ENCODE measurements at regions not wholly inside any gene's neighbourhood (a gene's known extent, or its start where the extent isn't known, plus 50 kb on each side); places are given as distances from the start of the nearest gene placed in this dataset.

DNA sequence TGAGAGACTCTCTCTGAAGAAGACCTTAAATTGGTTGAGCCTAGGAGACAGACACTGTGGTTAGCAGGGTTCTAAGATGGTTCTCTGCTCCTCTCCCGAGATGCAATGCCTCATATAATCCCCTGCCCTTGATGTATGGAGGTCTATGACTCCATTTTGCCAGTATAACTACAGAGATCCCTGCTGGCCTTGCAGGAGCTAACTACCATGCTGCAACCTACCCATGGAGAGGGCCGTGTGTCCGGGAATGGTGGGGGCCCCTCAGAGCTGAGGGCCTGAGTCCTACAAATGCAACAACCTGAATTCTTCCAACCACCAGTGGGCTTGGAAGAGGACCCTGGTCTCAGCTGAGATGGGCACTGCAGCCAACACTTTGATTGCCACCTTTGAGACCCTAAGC is 388.0 kb downstream of the SETD4 start:
- TF ChIP-seq EP300 (IDR thresholded peaks at IDR 0.05) (no peak), POLR2A (IDR thresholded peaks at IDR 0.05) (no peak)
- TF ChIP-seq, protein P1, sequence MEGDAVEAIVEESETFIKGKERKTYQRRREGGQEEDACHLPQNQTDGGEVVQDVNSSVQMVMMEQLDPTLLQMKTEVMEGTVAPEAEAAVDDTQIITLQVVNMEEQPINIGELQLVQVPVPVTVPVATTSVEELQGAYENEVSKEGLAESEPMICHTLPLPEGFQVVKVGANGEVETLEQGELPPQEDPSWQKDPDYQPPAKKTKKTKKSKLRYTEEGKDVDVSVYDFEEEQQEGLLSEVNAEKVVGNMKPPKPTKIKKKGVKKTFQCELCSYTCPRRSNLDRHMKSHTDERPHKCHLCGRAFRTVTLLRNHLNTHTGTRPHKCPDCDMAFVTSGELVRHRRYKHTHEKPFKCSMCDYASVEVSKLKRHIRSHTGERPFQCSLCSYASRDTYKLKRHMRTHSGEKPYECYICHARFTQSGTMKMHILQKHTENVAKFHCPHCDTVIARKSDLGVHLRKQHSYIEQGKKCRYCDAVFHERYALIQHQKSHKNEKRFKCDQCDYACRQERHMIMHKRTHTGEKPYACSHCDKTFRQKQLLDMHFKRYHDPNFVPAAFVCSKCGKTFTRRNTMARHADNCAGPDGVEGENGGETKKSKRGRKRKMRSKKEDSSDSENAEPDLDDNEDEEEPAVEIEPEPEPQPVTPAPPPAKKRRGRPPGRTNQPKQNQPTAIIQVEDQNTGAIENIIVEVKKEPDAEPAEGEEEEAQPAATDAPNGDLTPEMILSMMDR (IDR thresholded peaks at IDR 0.05), result no peak
- WGBS, result 96% methylated on average over 3 of the region's 3 CpGs
- DNase-seq (ENCODE audit: low spot score in 2 of 2), result no peak

DNA sequence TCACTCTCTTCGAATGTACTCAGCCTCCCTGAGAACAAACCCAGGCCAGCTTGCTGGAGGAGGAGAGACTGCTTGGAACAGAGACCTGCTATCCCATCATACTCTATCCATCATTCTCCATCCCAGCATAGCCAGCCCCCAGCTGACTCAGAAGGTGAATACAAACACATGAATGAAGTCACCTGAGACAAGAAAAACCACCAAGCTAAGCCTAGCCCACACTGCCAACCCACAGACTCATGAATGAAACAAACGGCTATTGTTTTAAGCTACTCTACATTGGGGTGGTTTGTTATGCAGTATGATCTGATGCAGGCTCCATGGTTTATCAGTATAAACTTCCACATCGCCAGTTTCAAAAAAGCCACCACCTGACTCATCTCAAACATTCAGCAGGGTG is 395.6 kb downstream of the SETD4 start:
- no peaks in the 10 kb centered on the region for H3K36me3 ChIP-seq
- no peaks in the 10 kb centered on the region for H3K4me1 ChIP-seq
- no peak for DNase-seq (ENCODE audit: low spot score in 2 of 2)
- no peak overlapping the region for H3K4me3 ChIP-seq
- no peak overlapping the region for H3K27ac ChIP-seq
- TF ChIP-seq, protein P1 (IDR thresholded peaks at IDR 0.05), result no peak
- no peak for TF ChIP-seq POLR2A (IDR thresholded peaks at IDR 0.05)
- no peak for TF ChIP-seq POLR2AphosphoS5 (IDR thresholded peaks at IDR 0.05)
- TF ChIP-seq EP300 (IDR thresholded peaks at IDR 0.05), result no peak
- no peaks in the 10 kb centered on the region for H3K9me3 ChIP-seq
- WGBS, result 72% methylated on average over 3 of the region's 3 CpGs
- H3K27me3 ChIP-seq, result no peaks in the 10 kb centered on the region

More for the DNA sequence above, 388.0 kb downstream of the SETD4 start:
- H3K27ac ChIP-seq, result no peak overlapping the region
- no peaks in the 10 kb centered on the region for H3K36me3 ChIP-seq
- H3K9me3 ChIP-seq, result no peaks in the 10 kb centered on the region
- no peaks in the 10 kb centered on the region for H3K4me1 ChIP-seq
- no peak overlapping the region for H3K4me3 ChIP-seq
- H3K27me3 ChIP-seq, result peaks cover 3% of the 10 kb centered on the region

DNA sequence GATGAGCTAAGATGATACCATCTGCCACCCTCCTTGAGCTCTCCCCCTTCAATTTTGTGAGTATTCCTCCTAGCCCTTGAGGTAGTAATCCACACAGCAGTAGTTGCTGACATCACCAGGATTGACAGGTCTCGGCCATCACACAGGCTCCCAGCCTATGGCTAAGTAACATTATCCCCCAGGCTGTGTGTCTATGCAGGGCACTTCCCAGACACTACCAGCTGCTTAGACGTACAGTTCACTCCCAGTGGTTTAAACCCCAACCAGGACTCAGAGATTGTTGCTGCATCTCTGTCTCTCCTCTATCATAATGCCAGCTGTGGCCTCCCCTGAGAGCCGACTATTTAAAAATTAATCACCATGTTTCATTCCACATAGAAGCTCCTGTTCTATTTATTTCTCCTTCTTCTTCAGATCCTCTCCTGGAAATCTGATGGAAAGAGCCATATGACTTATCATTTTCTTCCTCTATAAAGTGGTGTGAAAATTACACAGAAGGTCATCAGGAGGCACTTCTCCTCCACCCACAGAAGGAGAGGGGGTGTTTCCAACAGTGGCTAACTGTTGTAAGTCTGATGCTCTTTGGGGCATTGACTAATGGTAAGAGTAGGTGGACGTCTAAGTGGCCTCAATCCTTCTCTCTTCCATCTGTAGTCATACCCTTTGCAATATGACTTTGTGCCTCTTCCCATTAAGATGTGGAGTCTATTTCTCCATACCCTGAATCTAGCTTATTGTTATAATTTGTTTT is 396.3 kb downstream of the SETD4 start:
- H3K4me1 ChIP-seq, result no peaks in the 10 kb centered on the region
- TF ChIP-seq, protein P1 (IDR thresholded peaks at IDR 0.05), result no peak
- TF ChIP-seq POLR2A (IDR thresholded peaks at IDR 0.05), result no peak
- no peak for TF ChIP-seq EP300 (IDR thresholded peaks at IDR 0.05)
- no peak for TF ChIP-seq POLR2AphosphoS5 (IDR thresholded peaks at IDR 0.05)
- DNase-seq (ENCODE audit: low spot score in 2 of 2), result no peak
- H3K27ac ChIP-seq, result no peak overlapping the region
- no peaks in the 10 kb centered on the region for H3K36me3 ChIP-seq
- no peak overlapping the region for H3K4me3 ChIP-seq
- no peaks in the 10 kb centered on the region for H3K27me3 ChIP-seq
- H3K9me3 ChIP-seq, result no peaks in the 10 kb centered on the region
- WGBS, result 75% methylated on average over 4 of the region's 4 CpGs

DNA sequence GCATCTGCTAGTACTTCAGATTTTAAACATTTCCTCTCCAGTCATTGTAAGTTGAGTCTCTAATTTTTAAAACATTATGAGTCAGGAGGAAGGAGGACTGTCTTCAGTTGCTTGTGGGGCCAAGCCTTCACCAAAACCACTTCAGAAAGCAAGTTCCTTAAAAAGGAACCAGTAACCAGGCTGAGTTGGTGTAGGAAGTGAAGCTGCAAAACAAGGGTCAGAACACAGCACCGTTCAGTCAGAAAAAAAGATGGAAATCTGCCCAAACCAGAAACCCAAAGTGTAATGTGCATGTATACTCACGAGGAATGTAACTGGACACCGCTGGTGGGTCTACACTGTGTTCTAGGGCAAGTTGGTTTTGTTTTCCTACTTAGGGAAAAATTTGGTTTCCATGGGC is 402.1 kb downstream of the SETD4 start:
- H3K4me1 ChIP-seq, result no peaks in the 10 kb centered on the region
- no peak for TF ChIP-seq POLR2AphosphoS5 (IDR thresholded peaks at IDR 0.05)
- no peak overlapping the region for H3K27ac ChIP-seq
- WGBS, result 43% methylated on average over 3 of the region's 3 CpGs
- H3K36me3 ChIP-seq, result no peaks in the 10 kb centered on the region
- no peak overlapping the region for H3K4me3 ChIP-seq
- DNase-seq (ENCODE audit: low spot score in 2 of 2), result no peak
- no peaks in the 10 kb centered on the region for H3K27me3 ChIP-seq
- no peaks in the 10 kb centered on the region for H3K9me3 ChIP-seq

- WGBS, result 74% methylated on average over 2 of the region's 2 CpGs
- no peaks in the 10 kb centered on the region for H3K4me1 ChIP-seq
- H3K27ac ChIP-seq, result no peak overlapping the region
- H3K9me3 ChIP-seq, result no peaks in the 10 kb centered on the region
- H3K36me3 ChIP-seq, result no peaks in the 10 kb centered on the region
- no peak for DNase-seq (ENCODE audit: low spot score in 2 of 2)
- no peak for TF ChIP-seq EP300 (IDR thresholded peaks at IDR 0.05)
- TF ChIP-seq POLR2AphosphoS5 (IDR thresholded peaks at IDR 0.05), result no peak
- TF ChIP-seq, protein P1 (IDR thresholded peaks at IDR 0.05), result no peak
- no peak for TF ChIP-seq POLR2A (IDR thresholded peaks at IDR 0.05)
- no peak overlapping the region for H3K4me3 ChIP-seq
- H3K27me3 ChIP-seq, result no peaks in the 10 kb centered on the region
Measured at GRCh38 chr21:35652872-35653271, 407.5 kb downstream of the SETD4 start.

- DNase-seq (ENCODE audit: low spot score in 2 of 2), result no peak
- no peak overlapping the region for H3K27ac ChIP-seq
- no peak overlapping the region for H3K4me3 ChIP-seq
- TF ChIP-seq EP300 (IDR thresholded peaks at IDR 0.05) (no peak), POLR2AphosphoS5 (IDR thresholded peaks at IDR 0.05) (no peak), POLR2A (IDR thresholded peaks at IDR 0.05) (no peak)
- TF ChIP-seq, protein P1 (IDR thresholded peaks at IDR 0.05), result no peak
- H3K9me3 ChIP-seq, result no peaks in the 10 kb centered on the region
- H3K27me3 ChIP-seq, result no peaks in the 10 kb centered on the region
- H3K36me3 ChIP-seq, result no peaks in the 10 kb centered on the region
- 85% methylated on average over 2 of the region's 2 CpGs for WGBS
- H3K4me1 ChIP-seq, result no peaks in the 10 kb centered on the region
Measured at GRCh38 chr21:35652196-35652595, 408.1 kb downstream of the SETD4 start.

Data from suprapubic skin (tissue), 4 donors.